ENCODE measurements at regions not wholly inside any gene's neighbourhood (a gene's known extent, or its start where the extent isn't known, plus 50 kb on each side); places are given as distances from the start of the nearest gene placed in this dataset.

- TF ChIP-seq CTCF (IDR thresholded peaks at IDR 0.05; ENCODE audit: extremely low read depth in 1 of 2, insufficient read depth in 1 of 2, low read depth in 1 of 2, low read length in 2 of 2) (no peak), POLR2A (IDR thresholded peaks at IDR 0.05; ENCODE audit: low read depth, low read length) (no peak)
These were observed 112.7 kb upstream of the CTBP2 start for GRCh38 chr10:125273023-125273422.
